Inflammatory macrophage (primary cell): ENCODE measurements at regions not wholly inside any gene's neighbourhood (a gene's known extent, or its start where the extent isn't known, plus 50 kb on each side); places are given as distances from the start of the nearest gene placed in this dataset.
"Not testable (repeated sequence)": the region's sequence is repeated elsewhere in the genome, so short reads cannot be mapped to it uniquely, and the experiment has no call there.

Experiments
- DNase-seq, 2 donors: peaks; one replicate each; pipeline ENCODE4 v3.0.0-alpha.2; 2020 to 2022

GRCh38 chrX:84865113-84865512 is 138.6 kb upstream of the APOOL start:
- no peak for DNase-seq

- DNase-seq: not testable (repeated sequence)
Measured at GRCh38 chrX:84870281-84870680, 133.4 kb upstream of the APOOL start.

- DNase-seq: not testable (repeated sequence)
Measured at GRCh38 chrX:84872160-84872771, 131.4 kb upstream of the APOOL start.

GRCh38 chrX:84873176-84873575 is 130.5 kb upstream of the APOOL start:
- DNase-seq: peak in 1 of 2 donors; percentile 1

- DNase-seq: no peak
Measured at GRCh38 chrX:84876876-84877275, 126.8 kb upstream of the APOOL start.

- no peak for DNase-seq
Measured at GRCh38 chrX:84893897-84894296, 109.8 kb upstream of the APOOL start.

GRCh38 chrX:84907324-84907968 is 96.2 kb upstream of the APOOL start:
- DNase-seq: peak; percentile 0 to 4

- DNase-seq: no peak
Measured at GRCh38 chrX:84909151-84909550, 94.5 kb upstream of the APOOL start.

- no peak for DNase-seq
Measured at GRCh38 chrX:84924624-84925023, 79.1 kb upstream of the APOOL start.

- DNase-seq: no peak
Measured at GRCh38 chrX:84932814-84933213, 70.9 kb upstream of the APOOL start.

- DNase-seq: no peak
Measured at GRCh38 chrX:84933956-84934556, 69.6 kb upstream of the APOOL start.
